DND-41 (cell line): ENCODE measurements at regions not wholly inside any gene's neighbourhood (a gene's known extent, or its start where the extent isn't known, plus 50 kb on each side); places are given as distances from the start of the nearest gene placed in this dataset.

Source experiments
- ATAC-seq: fragments of 200-7000 bp; cut with Tn5 transposase; 3 replicates; pipeline ENCODE4 v1.9.1; 2021; ENCODE audit warnings: low read depth; ENCODE audit not compliant: insufficient read depth
- DNase-seq: peaks from one replicate; pipeline ENCODE4 v3.0.0-alpha.2; 2020
- H2AFZ ChIP-seq: 2 replicates; pipeline ENCODE4 v1.6.0; 2012; ENCODE audit warnings: low read depth, low read length
- H3K27ac ChIP-seq: 2 replicates; pipeline ENCODE4 v1.5.1; 2012; ENCODE audit warnings: low read length, inconsistent platforms
- H3K27me3 ChIP-seq: fragments of 200-600 bp; sonication (generic); 2 replicates; pipeline ENCODE4 v1.6.0; 2012; ENCODE audit warnings: low read length, mild to moderate bottlenecking, inconsistent platforms; ENCODE audit not compliant: insufficient read depth, poor library complexity
- H3K36me3 ChIP-seq: 2 replicates; pipeline ENCODE4 v1.5.1; 2012; ENCODE audit warnings: low read length, inconsistent platforms; ENCODE audit not compliant: insufficient read depth
- H3K4me1 ChIP-seq: 2 replicates; pipeline ENCODE4 v1.5.1; 2012; ENCODE audit warnings: mild to moderate bottlenecking, low read length; ENCODE audit not compliant: insufficient read depth
- H3K4me2 ChIP-seq: 2 replicates; pipeline ENCODE4 v1.6.0; 2012; ENCODE audit warnings: mild to moderate bottlenecking, moderate library complexity, low read length, inconsistent platforms; ENCODE audit not compliant: insufficient read depth
- H3K4me3 ChIP-seq, 2 experiments: fragments of 200-600 bp in 1 of 2; shearing (Covaris generic) in 1 of 2; 2 replicates each; pipeline ENCODE4 v1.5.1; 2012 to 2016; ENCODE audit warnings: inconsistent platforms in 2 of 2, low read length in 2 of 2, mild to moderate bottlenecking in 2 of 2, low read depth in 1 of 2, moderate library complexity in 1 of 2
- H3K79me2 ChIP-seq: 2 replicates; pipeline ENCODE4 v1.6.0; 2012; ENCODE audit warnings: low read length, inconsistent platforms; ENCODE audit not compliant: insufficient read depth
- H3K9ac ChIP-seq: 2 replicates; pipeline ENCODE4 v1.6.0; 2012; ENCODE audit warnings: low read depth, mild to moderate bottlenecking, inconsistent platforms, low read length, moderate library complexity
- H3K9me3 ChIP-seq: 2 replicates; pipeline ENCODE4 v1.5.1; 2012; ENCODE audit warnings: low read length, moderate library complexity, mild to moderate bottlenecking, inconsistent platforms; ENCODE audit not compliant: insufficient read depth, severe bottlenecking
- H4K20me1 ChIP-seq: 2 replicates; pipeline ENCODE4 v1.6.0; 2012; ENCODE audit warnings: low read length; ENCODE audit not compliant: insufficient read depth
- EZH2 ChIP-seq: IDR thresholded peaks from 3 replicates; pipeline ENCODE4 v1.6.1; 2012; ENCODE audit warnings: borderline replicate concordance, low read depth, mild to moderate bottlenecking, moderate library complexity, low read length, inconsistent platforms; ENCODE audit not compliant: severe bottlenecking
- TF ChIP-seq, protein P1 (sequence below): IDR thresholded peaks from 2 replicates; pipeline ENCODE4 v1.5.1; 2012; ENCODE audit warnings: borderline replicate concordance, low read length, moderate library complexity, mild to moderate bottlenecking; ENCODE audit not compliant: poor library complexity, severe bottlenecking; ENCODE audit errors: extremely low read depth

DNA sequence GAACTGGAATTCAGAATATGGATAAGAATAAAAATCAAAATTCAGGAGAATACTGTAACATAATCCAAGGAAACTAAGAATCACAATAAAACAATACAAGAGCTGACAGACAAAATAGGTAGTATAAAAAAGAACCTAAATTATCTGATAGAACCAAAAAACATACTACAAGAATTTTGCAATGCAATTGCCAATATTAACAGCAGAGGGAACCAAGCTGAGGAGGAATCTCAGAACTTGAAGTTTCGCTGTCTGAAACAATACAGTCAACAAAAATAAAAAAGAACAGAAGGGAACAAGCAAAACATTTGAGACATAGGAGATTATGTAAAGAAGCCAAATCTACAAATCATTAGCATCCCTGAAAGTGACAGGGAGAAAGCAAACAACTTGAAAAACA is 84.1 kb upstream of the GALNT13 start:
- H3K4me3 ChIP-seq = no peak overlapping the region
- TF ChIP-seq EZH2 = no peak
- TF ChIP-seq, protein P1, sequence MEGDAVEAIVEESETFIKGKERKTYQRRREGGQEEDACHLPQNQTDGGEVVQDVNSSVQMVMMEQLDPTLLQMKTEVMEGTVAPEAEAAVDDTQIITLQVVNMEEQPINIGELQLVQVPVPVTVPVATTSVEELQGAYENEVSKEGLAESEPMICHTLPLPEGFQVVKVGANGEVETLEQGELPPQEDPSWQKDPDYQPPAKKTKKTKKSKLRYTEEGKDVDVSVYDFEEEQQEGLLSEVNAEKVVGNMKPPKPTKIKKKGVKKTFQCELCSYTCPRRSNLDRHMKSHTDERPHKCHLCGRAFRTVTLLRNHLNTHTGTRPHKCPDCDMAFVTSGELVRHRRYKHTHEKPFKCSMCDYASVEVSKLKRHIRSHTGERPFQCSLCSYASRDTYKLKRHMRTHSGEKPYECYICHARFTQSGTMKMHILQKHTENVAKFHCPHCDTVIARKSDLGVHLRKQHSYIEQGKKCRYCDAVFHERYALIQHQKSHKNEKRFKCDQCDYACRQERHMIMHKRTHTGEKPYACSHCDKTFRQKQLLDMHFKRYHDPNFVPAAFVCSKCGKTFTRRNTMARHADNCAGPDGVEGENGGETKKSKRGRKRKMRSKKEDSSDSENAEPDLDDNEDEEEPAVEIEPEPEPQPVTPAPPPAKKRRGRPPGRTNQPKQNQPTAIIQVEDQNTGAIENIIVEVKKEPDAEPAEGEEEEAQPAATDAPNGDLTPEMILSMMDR = no peak
- H3K4me2 ChIP-seq = no peak overlapping the region
- H3K9ac ChIP-seq = no peak overlapping the region
- no peak overlapping the region for H3K27ac ChIP-seq
- no peak overlapping the region for H2AFZ ChIP-seq
- no peaks in the 10 kb centered on the region for H3K36me3 ChIP-seq
- no peaks in the 10 kb centered on the region for H4K20me1 ChIP-seq
- ATAC-seq (no peak), DNase-seq (no peak)
- no peaks in the 10 kb centered on the region for H3K27me3 ChIP-seq
- H3K79me2 ChIP-seq = no peaks in the 10 kb centered on the region
- no peaks in the 10 kb centered on the region for H3K4me1 ChIP-seq
- H3K9me3 ChIP-seq = peaks cover 6% of the 10 kb centered on the region

DNA sequence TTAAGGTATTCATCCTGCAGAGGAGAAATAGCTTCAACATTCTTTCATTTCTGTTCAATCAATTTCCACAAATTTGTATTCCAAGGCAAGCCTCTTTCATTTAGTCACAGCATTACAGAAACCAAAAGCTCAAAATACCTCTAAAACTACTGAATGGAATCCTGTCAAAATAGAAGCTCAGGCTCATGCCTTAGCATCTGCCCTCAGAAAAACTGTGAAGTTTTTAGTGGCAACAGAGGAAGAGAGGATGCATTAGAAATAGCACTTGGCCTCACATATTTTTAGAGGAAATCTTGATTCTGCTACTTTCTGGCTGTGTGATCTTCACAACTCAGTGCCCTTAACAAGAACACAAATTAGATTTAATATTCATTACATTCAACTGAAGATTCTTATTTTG is 69.1 kb upstream of the GALNT13 start:
- no peaks in the 10 kb centered on the region for H3K4me1 ChIP-seq
- H2AFZ ChIP-seq = no peak overlapping the region
- no peak overlapping the region for H3K4me3 ChIP-seq
- H4K20me1 ChIP-seq = no peaks in the 10 kb centered on the region
- no peak overlapping the region for H3K4me2 ChIP-seq
- H3K36me3 ChIP-seq = no peaks in the 10 kb centered on the region
- H3K9ac ChIP-seq = no peak overlapping the region
- no peaks in the 10 kb centered on the region for H3K27me3 ChIP-seq
- DNase-seq = no peak
- H3K27ac ChIP-seq = no peak overlapping the region
- ATAC-seq = no peak
- no peaks in the 10 kb centered on the region for H3K79me2 ChIP-seq
- TF ChIP-seq, protein P1 = no peak
- TF ChIP-seq EZH2 = no peak
- no peaks in the 10 kb centered on the region for H3K9me3 ChIP-seq

DNA sequence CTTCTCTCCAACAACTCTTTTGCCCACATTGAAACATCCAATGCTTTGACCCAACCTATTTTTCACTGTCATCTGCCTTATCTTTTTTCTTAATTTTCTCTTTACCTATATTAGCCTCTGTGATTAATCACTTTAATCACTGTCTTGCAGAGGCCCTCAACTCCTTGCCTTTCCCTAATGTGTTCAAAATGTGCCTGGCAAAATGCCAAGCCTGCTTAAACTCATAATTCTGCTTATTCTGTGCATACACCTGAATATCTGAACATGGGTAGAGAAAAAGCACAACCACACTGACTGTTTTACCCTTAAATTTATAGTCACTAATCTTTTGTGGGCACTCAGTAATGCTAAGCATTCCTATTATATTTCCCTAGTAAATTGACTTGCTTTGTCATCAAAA is 63.0 kb upstream of the GALNT13 start:
- DNase-seq (no peak), ATAC-seq (no peak)
- H3K27ac ChIP-seq = no peak overlapping the region
- TF ChIP-seq, protein P1 = no peak
- TF ChIP-seq EZH2 = no peak
- H3K27me3 ChIP-seq = no peaks in the 10 kb centered on the region
- H3K4me2 ChIP-seq = no peak overlapping the region
- no peaks in the 10 kb centered on the region for H4K20me1 ChIP-seq
- no peaks in the 10 kb centered on the region for H3K36me3 ChIP-seq
- H2AFZ ChIP-seq = no peak overlapping the region
- no peaks in the 10 kb centered on the region for H3K79me2 ChIP-seq
- no peaks in the 10 kb centered on the region for H3K9me3 ChIP-seq
- H3K9ac ChIP-seq = no peak overlapping the region
- H3K4me3 ChIP-seq = no peak overlapping the region
- no peaks in the 10 kb centered on the region for H3K4me1 ChIP-seq

DNA sequence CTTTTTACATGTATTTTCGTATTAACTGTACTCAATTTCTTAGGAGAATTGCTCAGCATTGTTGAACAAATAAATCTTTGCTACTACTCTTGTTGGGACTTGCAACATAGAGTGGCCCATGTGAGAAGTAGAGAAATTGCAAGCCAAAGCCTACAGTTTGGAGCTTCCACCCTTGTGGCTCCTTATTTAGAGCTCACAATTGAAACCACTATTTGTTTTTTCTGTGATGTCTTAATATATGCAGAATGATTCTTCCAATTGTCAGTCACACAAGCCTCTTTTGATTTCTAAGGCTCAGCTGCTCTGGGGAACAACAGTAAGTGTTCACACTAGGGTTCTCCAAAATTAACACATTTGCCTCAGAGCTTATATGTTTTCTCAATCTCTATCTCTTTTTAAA is 60.2 kb upstream of the GALNT13 start:
- ATAC-seq (no peak), DNase-seq (no peak)
- no peak overlapping the region for H3K4me3 ChIP-seq
- no peaks in the 10 kb centered on the region for H3K27me3 ChIP-seq
- H3K9ac ChIP-seq = no peak overlapping the region
- H3K36me3 ChIP-seq = no peaks in the 10 kb centered on the region
- no peaks in the 10 kb centered on the region for H3K4me1 ChIP-seq
- H2AFZ ChIP-seq = no peak overlapping the region
- no peak overlapping the region for H3K27ac ChIP-seq
- H4K20me1 ChIP-seq = no peaks in the 10 kb centered on the region
- TF ChIP-seq EZH2 = no peak
- TF ChIP-seq, protein P1 = no peak
- H3K4me2 ChIP-seq = no peak overlapping the region
- H3K79me2 ChIP-seq = no peaks in the 10 kb centered on the region
- no peaks in the 10 kb centered on the region for H3K9me3 ChIP-seq
